ENCODE measurements at regions not wholly inside any gene's neighbourhood (a gene's known extent, or its start where the extent isn't known, plus 50 kb on each side); places are given as distances from the start of the nearest gene placed in this dataset.

DNA sequence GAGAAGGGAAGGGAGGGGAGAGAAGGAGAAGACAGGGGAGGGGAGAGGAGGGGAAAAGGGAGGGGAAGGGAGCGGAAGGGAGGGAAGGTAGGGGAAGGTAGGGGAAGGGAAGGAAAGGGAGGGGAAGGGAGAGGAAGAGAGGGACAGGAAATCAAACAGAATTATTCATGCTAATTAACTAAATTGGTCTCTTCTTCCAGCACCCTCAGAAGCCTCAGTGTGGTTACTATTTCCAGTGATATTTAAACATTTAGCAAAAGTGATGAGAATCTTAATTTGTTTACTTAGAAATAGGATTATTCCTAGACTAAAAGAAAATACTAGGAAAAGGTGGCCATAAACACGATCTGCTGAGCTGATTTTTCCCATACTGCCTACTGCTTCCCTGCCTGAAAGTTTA lies 193.1 kb upstream of the CPEB2 start:
- Mint-ChIP-seq H3K27me3 (ENCODE audit: unreplicated experiment) (peaks cover 19% of the 10 kb centered on the region), H3K27ac (ENCODE audit: unreplicated experiment) (no peak overlapping the region), H3K4me1 (ENCODE audit: unreplicated experiment) (no peaks in the 10 kb centered on the region)

DNA sequence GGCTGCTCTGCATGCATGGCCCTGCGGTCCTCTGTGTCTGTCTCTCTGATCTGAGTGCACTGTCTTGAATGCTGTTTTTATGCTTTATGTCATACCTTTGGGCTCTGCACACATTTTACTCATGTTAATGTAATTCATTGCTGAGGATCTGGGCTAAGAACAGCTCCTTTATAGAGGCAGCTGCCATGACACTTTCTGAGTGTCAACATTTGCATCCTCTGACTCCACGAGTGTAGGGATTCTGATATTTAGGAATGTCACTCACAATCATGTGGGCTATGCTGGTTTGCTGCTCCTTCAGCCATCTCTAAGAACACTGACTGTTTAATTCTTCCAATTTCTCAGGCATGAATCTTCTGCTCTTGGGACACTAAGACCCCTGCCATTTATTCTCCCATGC lies 192.2 kb upstream of the CPEB2 start:
- peaks cover 22% of the 10 kb centered on the region for H3K27me3 Mint-ChIP-seq (ENCODE audit: unreplicated experiment)
- TF ChIP-seq, protein P1, sequence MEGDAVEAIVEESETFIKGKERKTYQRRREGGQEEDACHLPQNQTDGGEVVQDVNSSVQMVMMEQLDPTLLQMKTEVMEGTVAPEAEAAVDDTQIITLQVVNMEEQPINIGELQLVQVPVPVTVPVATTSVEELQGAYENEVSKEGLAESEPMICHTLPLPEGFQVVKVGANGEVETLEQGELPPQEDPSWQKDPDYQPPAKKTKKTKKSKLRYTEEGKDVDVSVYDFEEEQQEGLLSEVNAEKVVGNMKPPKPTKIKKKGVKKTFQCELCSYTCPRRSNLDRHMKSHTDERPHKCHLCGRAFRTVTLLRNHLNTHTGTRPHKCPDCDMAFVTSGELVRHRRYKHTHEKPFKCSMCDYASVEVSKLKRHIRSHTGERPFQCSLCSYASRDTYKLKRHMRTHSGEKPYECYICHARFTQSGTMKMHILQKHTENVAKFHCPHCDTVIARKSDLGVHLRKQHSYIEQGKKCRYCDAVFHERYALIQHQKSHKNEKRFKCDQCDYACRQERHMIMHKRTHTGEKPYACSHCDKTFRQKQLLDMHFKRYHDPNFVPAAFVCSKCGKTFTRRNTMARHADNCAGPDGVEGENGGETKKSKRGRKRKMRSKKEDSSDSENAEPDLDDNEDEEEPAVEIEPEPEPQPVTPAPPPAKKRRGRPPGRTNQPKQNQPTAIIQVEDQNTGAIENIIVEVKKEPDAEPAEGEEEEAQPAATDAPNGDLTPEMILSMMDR (IDR thresholded peaks at IDR 0.05): no peak
- no peaks in the 10 kb centered on the region for H3K4me1 Mint-ChIP-seq (ENCODE audit: unreplicated experiment)
- H3K9me3 Mint-ChIP-seq (ENCODE audit: unreplicated experiment): peaks cover 6% of the 10 kb centered on the region
- no peak for DNase-seq (ENCODE audit: extremely low spot score, unreplicated experiment)
- no peak overlapping the region for H3K27ac Mint-ChIP-seq (ENCODE audit: unreplicated experiment)
- H3K36me3 Mint-ChIP-seq (ENCODE audit: unreplicated experiment): no peaks in the 10 kb centered on the region
- H3K4me3 Mint-ChIP-seq (ENCODE audit: unreplicated experiment): no peak overlapping the region

More for the DNA sequence above, 193.1 kb upstream of the CPEB2 start:
- no peak for DNase-seq (ENCODE audit: extremely low spot score, unreplicated experiment)
- H3K4me3 Mint-ChIP-seq (ENCODE audit: unreplicated experiment): no peak overlapping the region
- H3K36me3 Mint-ChIP-seq (ENCODE audit: unreplicated experiment): no peaks in the 10 kb centered on the region
- H3K9me3 Mint-ChIP-seq (ENCODE audit: unreplicated experiment): peaks cover 6% of the 10 kb centered on the region
- TF ChIP-seq, protein P1 (IDR thresholded peaks at IDR 0.05): no peak

DNA sequence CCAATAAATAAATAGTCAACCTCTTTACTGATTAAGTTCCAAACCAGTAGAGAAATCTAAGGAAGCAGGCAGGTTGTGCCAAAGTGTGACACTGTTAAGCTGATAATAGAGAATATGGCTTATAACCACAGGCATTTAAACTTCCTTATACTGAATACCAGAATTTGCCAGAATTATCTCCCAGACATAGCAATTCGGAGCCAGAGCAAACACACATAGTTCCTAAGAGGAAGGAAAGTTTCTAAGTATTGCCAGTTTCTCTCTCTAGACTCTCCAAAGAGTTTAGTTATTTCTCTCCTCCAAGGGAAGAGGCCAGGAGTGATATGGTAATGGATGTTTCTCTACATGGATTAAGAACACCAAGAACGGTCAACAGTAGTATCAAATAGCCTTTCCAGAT lies 191.7 kb upstream of the CPEB2 start:
- Mint-ChIP-seq H3K27me3 (ENCODE audit: unreplicated experiment) (peaks cover 18% of the 10 kb centered on the region), H3K36me3 (ENCODE audit: unreplicated experiment) (no peaks in the 10 kb centered on the region), H3K9me3 (ENCODE audit: unreplicated experiment) (peaks cover 6% of the 10 kb centered on the region), H3K27ac (ENCODE audit: unreplicated experiment) (no peak overlapping the region), H3K4me1 (ENCODE audit: unreplicated experiment) (no peaks in the 10 kb centered on the region), H3K4me3 (ENCODE audit: unreplicated experiment) (no peak overlapping the region)
- DNase-seq (ENCODE audit: extremely low spot score, unreplicated experiment): no peak
- TF ChIP-seq, protein P1 (IDR thresholded peaks at IDR 0.05): no peak

DNA sequence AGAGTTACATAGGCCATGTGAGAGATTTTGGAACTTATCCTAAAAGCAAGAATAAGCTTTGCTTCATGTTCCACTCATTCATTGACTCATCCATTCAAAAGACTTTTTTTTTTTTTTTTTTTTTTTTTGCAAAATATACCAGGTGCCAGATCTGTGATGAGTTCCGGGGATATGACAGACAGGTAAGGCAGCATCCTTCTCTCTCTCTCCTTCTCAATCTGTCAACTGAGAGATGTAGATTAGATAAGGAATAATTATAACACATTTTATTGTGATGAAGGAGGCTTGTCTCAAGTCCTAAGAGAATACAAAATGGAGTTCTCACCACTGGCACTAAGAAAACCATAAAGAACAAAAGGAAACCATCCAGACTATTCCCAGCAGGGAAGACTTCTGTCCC lies 190.2 kb upstream of the CPEB2 start:
- Mint-ChIP-seq H3K27me3 (ENCODE audit: unreplicated experiment) (peaks cover 13% of the 10 kb centered on the region), H3K36me3 (ENCODE audit: unreplicated experiment) (no peaks in the 10 kb centered on the region), H3K27ac (ENCODE audit: unreplicated experiment) (no peak overlapping the region), H3K4me3 (ENCODE audit: unreplicated experiment) (no peak overlapping the region), H3K4me1 (ENCODE audit: unreplicated experiment) (no peaks in the 10 kb centered on the region), H3K9me3 (ENCODE audit: unreplicated experiment) (peaks cover 6% of the 10 kb centered on the region)
- no peak for DNase-seq (ENCODE audit: extremely low spot score, unreplicated experiment)
- TF ChIP-seq, protein P1 (IDR thresholded peaks at IDR 0.05): no peak

DNA sequence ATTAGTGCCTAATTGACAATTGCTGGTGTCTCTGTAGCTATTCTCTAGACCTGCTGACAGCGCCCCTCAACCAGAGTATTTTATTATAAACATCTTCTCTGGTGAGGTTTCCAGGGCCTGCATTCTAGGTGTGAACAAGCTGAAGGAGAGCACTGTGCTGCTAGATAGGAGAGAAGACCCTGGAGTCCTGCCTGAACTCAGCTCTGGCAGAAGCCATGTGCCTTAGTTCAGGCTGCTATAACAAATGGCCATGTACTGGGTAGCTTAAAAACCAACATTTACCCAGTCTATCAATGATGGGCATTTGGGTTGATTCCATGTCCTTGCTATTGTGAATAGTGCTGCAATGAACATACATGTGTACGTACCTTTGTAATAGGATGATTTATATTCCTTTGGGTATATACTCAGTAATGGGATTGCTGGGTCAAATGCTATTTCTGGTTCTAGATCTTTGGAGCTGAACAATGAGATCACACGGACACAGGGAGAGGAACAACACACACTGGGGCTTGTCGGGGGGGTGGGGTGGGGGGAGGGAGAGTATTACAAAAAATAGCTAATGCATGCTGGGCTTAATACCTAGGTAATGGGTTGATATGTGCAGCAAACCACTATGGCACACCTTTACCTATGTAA lies 185.5 kb upstream of the CPEB2 start:
- no peak for DNase-seq (ENCODE audit: extremely low spot score, unreplicated experiment)
- Mint-ChIP-seq H3K4me1 (ENCODE audit: unreplicated experiment) (no peaks in the 10 kb centered on the region), H3K27ac (ENCODE audit: unreplicated experiment) (no peak overlapping the region), H3K9me3 (ENCODE audit: unreplicated experiment) (peaks cover 6% of the 10 kb centered on the region), H3K27me3 (ENCODE audit: unreplicated experiment) (peaks cover 8% of the 10 kb centered on the region), H3K36me3 (ENCODE audit: unreplicated experiment) (no peaks in the 10 kb centered on the region), H3K4me3 (ENCODE audit: unreplicated experiment) (no peak overlapping the region)
- TF ChIP-seq, protein P1 (IDR thresholded peaks at IDR 0.05): no peak
